Astrocyte of the hippocampus (primary cell): ENCODE measurements at regions not wholly inside any gene's neighbourhood (a gene's known extent, or its start where the extent isn't known, plus 50 kb on each side); places are given as distances from the start of the nearest gene placed in this dataset.

Experiments
- DNase-seq: peaks from one replicate; pipeline ENCODE4 v3.0.0; 2011; ENCODE audit warnings: low read depth, low spot score

DNA sequence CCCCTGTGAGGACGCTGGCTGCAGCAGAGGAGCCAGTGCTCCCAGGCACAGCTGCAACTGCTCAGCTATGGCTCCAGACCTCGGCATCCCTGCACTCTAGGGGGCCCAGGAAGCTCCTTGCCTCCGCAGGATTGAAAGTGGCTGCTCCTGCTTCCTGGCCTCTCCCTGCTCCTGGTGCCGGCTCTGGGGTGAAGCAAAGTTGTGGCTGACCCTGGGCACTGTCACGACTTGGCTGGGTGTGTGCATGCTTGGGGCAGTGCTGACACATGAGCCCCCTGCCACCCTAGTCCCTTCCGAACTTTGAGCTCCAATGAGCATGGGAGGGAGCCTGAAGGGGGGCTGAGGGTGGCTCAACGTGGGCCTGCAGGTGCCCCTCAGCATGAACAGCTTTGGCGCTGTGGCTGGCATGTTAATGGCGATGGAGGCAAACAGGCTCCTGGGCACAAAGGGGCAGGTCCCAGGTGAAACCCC is 1512.2 kb downstream of the KCNT2 start:
- DNase-seq, result no peak

DNA sequence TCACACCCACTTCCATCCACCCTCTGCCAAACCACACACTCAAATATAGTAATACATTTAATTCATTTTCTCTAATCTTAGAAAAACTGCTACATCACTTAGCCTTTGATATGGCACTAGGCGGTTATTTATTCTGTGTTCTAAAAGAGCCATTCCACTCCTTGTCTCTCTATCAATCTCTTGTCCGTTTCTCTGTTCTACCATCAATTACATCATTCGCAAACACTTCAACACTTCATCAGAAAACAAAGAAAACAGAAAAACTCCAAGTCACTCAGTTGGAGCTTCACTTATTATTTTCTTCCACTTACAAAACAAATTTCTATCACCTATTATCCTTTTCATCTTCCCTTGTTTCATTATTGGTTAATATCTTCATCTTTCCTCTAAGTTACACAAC is 1523.0 kb downstream of the KCNT2 start:
- DNase-seq, result no peak

GRCh38 chr1:195082183-195082582 is 1526.1 kb downstream of the KCNT2 start:
- DNase-seq, result no peak

DNA sequence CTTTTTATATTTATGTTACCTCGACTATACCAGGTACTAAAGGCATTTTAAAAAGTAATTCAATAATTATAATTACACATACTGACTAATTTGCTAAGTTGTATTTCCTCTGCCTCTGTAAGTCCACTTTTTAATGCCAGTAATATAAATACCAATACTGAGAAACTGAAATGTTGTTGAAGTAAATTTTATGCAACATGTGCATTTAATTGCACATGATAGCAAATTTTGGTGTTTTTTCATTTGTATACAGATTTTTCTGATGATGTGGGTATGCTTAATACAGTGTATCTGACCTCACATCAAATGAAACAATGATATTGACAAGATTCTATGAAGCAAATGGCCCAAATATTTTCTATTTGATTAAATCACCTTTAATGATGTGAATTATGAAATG is 1531.6 kb downstream of the KCNT2 start:
- no peak for DNase-seq

- no peak for DNase-seq
These were observed 1532.3 kb downstream of the KCNT2 start for GRCh38 chr1:195075973-195076372.

DNA sequence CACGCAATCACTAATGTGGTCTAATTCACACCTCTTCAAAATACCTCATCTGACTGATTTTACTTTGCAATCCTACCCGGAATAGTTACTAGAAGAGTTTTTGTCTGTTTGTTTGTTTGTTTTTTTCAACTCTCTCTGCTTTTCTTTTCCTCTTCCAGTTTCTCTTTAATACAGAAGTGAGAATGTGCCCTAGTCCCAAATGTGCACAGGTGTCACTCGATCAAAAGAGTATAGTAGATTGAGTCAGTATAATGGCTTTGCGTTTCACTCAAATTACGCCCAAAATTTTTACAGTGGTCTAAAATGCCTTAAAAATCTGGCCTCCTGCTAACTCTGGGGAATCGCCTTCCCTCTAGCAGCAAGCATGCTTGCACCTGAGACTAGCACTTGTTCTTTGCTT is 1536.8 kb downstream of the KCNT2 start:
- no peak for DNase-seq

DNA sequence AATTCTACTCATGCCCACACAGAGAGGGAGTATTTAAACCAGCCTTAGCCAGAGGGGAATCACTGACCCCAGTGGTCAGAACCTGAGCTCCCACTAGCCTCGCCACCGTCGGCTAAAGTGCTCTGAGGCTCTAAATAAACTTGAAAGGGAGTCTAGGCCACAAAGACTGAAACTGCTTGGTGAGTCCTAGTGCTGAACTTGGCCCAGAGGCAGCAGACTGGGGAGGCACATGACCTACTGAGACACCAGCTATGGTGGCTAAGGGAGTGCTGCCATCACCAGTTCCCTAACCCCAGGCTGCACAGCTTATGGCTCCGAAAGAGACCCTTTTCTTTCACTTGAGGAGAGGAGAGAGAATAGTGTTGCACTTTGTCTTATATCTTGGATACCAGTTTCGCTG is 1542.8 kb downstream of the KCNT2 start:
- no peak for DNase-seq

- DNase-seq, result no peak
These were observed 1543.9 kb downstream of the KCNT2 start for GRCh38 chr1:195064358-195064757.

GRCh38 chr1:195054217-195054687 is 1554.0 kb downstream of the KCNT2 start:
- no peak for DNase-seq

GRCh38 chr1:195053478-195053877 is 1554.8 kb downstream of the KCNT2 start:
- DNase-seq, result peak; percentile 10

GRCh38 chr1:195047772-195048171 is 1560.5 kb downstream of the KCNT2 start:
- DNase-seq, result no peak

GRCh38 chr1:195045072-195045471 is 1563.2 kb downstream of the KCNT2 start:
- no peak for DNase-seq

GRCh38 chr1:195030793-195031192 is 1577.4 kb downstream of the KCNT2 start:
- DNase-seq, result no peak

DNA sequence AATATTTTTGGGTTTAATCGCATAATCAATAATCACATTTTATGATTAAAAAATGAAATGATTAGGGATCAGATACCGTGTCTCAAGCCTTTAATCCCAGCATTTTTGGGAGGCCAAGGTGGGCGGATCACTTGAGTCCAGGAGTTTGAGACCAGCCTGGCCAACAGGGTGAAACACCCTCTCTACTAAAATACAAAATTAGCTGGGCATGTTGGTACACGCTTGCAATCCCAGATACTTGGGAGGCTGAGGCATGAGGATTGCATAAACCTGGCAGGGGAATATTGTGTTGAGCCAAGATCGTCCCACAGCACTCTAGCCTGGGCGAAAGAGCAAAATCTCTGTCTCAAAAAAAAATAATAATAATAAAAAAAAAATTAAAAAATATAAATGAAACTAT is 1581.4 kb downstream of the KCNT2 start:
- DNase-seq, result no peak

- DNase-seq, result peak; percentile 66
These were observed 1588.9 kb downstream of the KCNT2 start for GRCh38 chr1:195019385-195019784.

DNA sequence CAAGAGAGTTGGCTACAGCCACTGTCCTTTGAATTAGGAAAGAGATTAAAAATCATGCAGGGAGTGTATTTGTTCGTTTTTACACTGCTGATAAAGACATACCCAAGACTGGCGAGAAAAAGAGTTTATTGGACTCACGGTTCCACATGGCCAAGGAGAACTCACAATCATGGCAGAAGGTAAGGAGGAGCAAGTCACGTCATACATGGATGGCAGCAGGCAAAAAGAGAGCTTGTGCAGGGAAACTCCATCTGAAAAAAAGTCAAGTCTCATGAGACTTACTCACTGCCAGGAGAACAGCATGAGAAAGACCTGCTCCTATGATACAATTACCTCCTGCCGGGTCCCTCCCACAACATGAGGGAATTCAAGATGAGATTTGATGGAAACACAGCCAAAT is 1595.2 kb downstream of the KCNT2 start:
- no peak for DNase-seq

- no peak for DNase-seq
These were observed 1602.9 kb downstream of the KCNT2 start for GRCh38 chr1:195005338-195005737.

DNA sequence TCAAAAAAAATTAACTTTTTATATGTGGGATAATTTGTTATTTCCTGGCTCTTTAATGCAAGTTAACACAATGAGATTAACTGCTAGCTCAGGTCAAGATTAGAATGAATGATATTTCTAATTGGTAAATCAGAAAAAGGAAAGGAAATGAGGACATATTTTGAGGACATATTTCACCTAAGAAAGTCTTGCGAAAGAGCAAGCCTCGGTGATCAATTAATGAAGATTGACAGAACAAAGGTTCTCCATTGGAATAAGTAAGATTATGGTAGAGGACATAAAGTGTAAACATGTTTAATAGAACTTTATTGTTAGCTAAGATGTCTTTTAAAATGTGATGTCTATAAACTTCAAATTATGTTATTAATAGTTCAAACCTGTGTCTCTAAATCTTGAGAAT is 1617.8 kb downstream of the KCNT2 start:
- no peak for DNase-seq

GRCh38 chr1:194975913-194976312 is 1632.3 kb downstream of the KCNT2 start:
- peak; percentile 63 for DNase-seq

DNA sequence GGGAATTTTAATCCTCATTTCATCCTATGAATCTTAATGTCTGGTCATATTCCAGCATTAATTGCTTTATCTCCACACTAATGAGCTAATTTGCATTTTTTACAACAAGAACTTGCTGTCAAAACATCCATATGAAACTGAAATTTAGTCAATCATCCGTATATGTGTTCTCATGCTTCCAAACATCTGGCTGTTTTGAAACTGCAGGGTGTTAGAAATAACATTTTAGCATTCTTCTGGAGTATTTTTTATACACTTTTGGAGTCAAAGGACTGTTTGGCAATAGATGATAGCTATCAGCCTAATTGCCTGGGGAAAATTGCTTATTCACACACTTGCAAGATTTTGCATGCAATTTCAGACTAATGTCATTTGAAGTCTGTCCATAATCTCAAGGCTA is 1639.3 kb downstream of the KCNT2 start:
- DNase-seq, result no peak

DNA sequence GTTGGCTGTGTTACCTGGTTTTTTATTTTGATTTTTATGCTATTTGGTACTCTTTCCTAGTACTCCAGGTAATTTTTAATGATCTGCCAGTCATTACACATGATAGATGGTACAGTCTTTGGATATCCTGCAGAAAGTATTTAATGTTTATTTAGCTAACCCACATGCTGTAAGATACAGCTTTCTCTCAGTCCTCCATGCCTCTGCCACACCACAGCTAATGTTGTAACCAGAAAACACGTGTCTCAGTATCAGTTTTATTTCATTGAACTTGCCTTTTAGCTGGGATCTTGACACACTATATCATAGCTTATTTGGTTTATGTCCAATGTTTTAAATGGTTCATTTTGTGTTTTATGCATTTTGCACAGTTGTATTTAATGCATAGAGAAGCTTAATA is 1648.4 kb downstream of the KCNT2 start:
- no peak for DNase-seq

- DNase-seq, result no peak
These were observed 1656.1 kb downstream of the KCNT2 start for GRCh38 chr1:194952171-194952570.

GRCh38 chr1:194950584-194950983 is 1657.7 kb downstream of the KCNT2 start:
- no peak for DNase-seq

- DNase-seq, result peak; percentile 7
These were observed 1667.8 kb downstream of the KCNT2 start for GRCh38 chr1:194940336-194941030.
